Mesendoderm (in vitro differentiated cells): ENCODE measurements at regions not wholly inside any gene's neighbourhood (a gene's known extent, or its start where the extent isn't known, plus 50 kb on each side); places are given as distances from the start of the nearest gene placed in this dataset.
"Not testable (repeated sequence)": the region's sequence is repeated elsewhere in the genome, so short reads cannot be mapped to it uniquely, and the experiment has no call there.

Experiments used
- DNase-seq: peaks from one replicate; pipeline ENCODE4 v3.0.0; 2013
- H2AK5ac ChIP-seq: 2 replicates; pipeline ENCODE4 v1.6.1; 2013; ENCODE audit warnings: low read length, inconsistent platforms
- H2BK120ac ChIP-seq: 2 replicates; pipeline ENCODE4 v1.6.1; 2013; ENCODE audit warnings: low read depth, mild to moderate bottlenecking, low read length, moderate library complexity, mixed read lengths
- H2BK15ac ChIP-seq: replicated peaks from 2 replicates; pipeline ENCODE4 v1.6.1; 2013; ENCODE audit warnings: low read depth, mild to moderate bottlenecking, moderate library complexity
- H2BK5ac ChIP-seq: 2 replicates; pipeline ENCODE4 v1.6.1; 2013; ENCODE audit warnings: low read length, inconsistent platforms
- H3K18ac ChIP-seq: 2 replicates; pipeline ENCODE4 v1.6.1; 2013; ENCODE audit warnings: mild to moderate bottlenecking, low read length, mixed read lengths
- H3K23ac ChIP-seq: one replicate; pipeline ENCODE4 v1.6.1; 2013; ENCODE audit warnings: low read length
- H3K27ac ChIP-seq: 2 replicates; pipeline ENCODE4 v1.5.1; 2013; ENCODE audit warnings: low read depth, mild to moderate bottlenecking, inconsistent platforms, low read length, moderate library complexity
- H3K27me3 ChIP-seq: 2 replicates; pipeline ENCODE4 v1.6.1; 2013; ENCODE audit warnings: low read length, control low read depth, mild to moderate bottlenecking, inconsistent platforms; ENCODE audit not compliant: insufficient read depth, poor library complexity
- H3K36me3 ChIP-seq: 2 replicates; pipeline ENCODE4 v1.6.1; 2013; ENCODE audit warnings: low read length, inconsistent platforms; ENCODE audit not compliant: control insufficient read depth, insufficient read depth
- H3K4ac ChIP-seq: one replicate; pipeline ENCODE4 v1.6.1; 2013; ENCODE audit warnings: low read depth, mild to moderate bottlenecking, low read length, moderate library complexity
- H3K4me1 ChIP-seq: 2 replicates; pipeline ENCODE4 v1.6.1; 2013; ENCODE audit warnings: low read depth, low read length, inconsistent platforms; ENCODE audit not compliant: control insufficient read depth
- H3K4me2 ChIP-seq: 2 replicates; pipeline ENCODE4 v1.6.1; 2013; ENCODE audit warnings: low read length
- H3K4me3 ChIP-seq: 2 replicates; pipeline ENCODE4 v1.5.1; 2013; ENCODE audit warnings: mild to moderate bottlenecking, low read length
- H3K56ac ChIP-seq: one replicate; pipeline ENCODE4 v1.6.1; 2013; ENCODE audit warnings: low read length
- H3K79me1 ChIP-seq: 2 replicates; pipeline ENCODE4 v1.6.1; 2013; ENCODE audit warnings: low read length, inconsistent platforms
- H3K79me2 ChIP-seq: 2 replicates; pipeline ENCODE4 v1.6.1; 2013; ENCODE audit warnings: mild to moderate bottlenecking, low read length; ENCODE audit not compliant: control insufficient read depth, insufficient read depth
- H3K9ac ChIP-seq: 2 replicates; pipeline ENCODE4 v1.6.1; 2013; ENCODE audit warnings: low read length, inconsistent platforms
- H4K5ac ChIP-seq: one replicate; pipeline ENCODE4 v1.6.1; 2013; ENCODE audit warnings: low read length
- H4K8ac ChIP-seq: one replicate; pipeline ENCODE4 v1.6.1; 2013; ENCODE audit warnings: low read depth, mild to moderate bottlenecking, control low read depth, low read length, moderate library complexity
- WGBS: extraction: QIAGEN DNeasy Blood & Tissue Kit; methylation state at CpG from one replicate; pipeline ENCODE4 v1.1.7; 2013; ENCODE audit warnings: low lambda C conversion rate, missing lambda C conversion rate; ENCODE audit not compliant: insufficient coverage; ENCODE audit errors: extremely low coverage; 5-methylcytosine and 5-hydroxymethylcytosine counted together

DNA sequence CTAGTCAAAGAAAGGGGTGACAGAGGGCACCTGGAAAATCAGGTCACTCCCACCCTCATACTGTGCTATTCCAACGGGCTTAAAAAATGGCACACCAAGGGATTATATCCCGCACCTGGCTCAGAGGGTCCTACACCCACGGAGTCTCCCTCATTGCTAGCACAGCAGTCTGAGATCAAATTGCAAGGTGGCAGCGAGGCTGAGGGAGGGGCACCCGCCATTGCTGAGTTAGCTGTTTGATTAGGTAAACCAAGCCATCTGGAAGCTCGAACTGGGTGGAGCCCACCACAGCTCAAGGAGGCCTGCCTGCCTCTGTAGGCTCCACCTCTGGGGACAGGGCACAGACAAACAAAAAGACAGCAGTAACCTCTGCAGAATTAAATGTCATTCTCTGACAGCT lies 907.1 kb downstream of the SORCS1 start:
- H3K4me2 ChIP-seq, H3K27ac ChIP-seq, H3K36me3 ChIP-seq, H3K9ac ChIP-seq, H3K4me3 ChIP-seq, H3K79me2 ChIP-seq, H3K23ac ChIP-seq, H4K5ac ChIP-seq, H3K18ac ChIP-seq, H2BK120ac ChIP-seq, H3K79me1 ChIP-seq, H2BK15ac ChIP-seq, H2AK5ac ChIP-seq, H3K27me3 ChIP-seq, H3K4ac ChIP-seq, H3K56ac ChIP-seq, H3K4me1 ChIP-seq, H2BK5ac ChIP-seq, H4K8ac ChIP-seq, DNase-seq: not testable (repeated sequence)
- WGBS = no CpG with 5 or more reads among the region's 6 CpGs

- Histone ChIP-seq H4K5ac (no peak overlapping the region), H3K23ac (no peak overlapping the region), H2BK120ac (no peak overlapping the region), H3K4me1 (no peaks in the 10 kb centered on the region), H3K4ac (no peak overlapping the region), H3K9ac (no peak overlapping the region), H2BK15ac (no peak overlapping the region), H2BK5ac (no peak overlapping the region), H2AK5ac (no peak overlapping the region), H3K27ac (no peak overlapping the region), H3K79me2 (no peaks in the 10 kb centered on the region), H3K18ac (no peak overlapping the region), H3K27me3 (no peaks in the 10 kb centered on the region), H3K56ac (no peak overlapping the region), H3K4me2 (no peak overlapping the region), H3K79me1 (no peaks in the 10 kb centered on the region), H4K8ac (no peak overlapping the region), H3K4me3 (no peak overlapping the region), H3K36me3 (no peaks in the 10 kb centered on the region)
- DNase-seq = no peak
- WGBS = no CpG with 5 or more reads among the region's 6 CpGs
Measured at GRCh38 chr10:106255111-106255678, 909.3 kb downstream of the SORCS1 start.

DNA sequence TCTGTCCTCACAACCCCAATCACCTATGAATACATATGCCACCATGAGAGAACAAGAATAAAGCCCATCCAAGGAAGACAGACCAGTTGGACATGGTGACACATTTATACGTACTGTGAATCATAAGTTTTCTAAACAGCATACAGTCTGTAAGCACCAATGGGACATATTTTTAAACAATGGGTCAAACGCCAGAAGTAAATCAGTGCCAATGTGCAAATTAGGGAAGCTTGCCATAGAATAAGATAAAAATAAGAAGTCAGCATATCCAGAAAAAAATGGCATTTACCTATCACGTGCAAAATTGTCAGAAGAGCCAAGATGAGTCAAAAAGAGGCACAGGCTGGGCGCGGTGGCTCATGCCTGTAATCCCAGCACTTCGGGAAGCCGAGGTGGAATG lies 910.4 kb downstream of the SORCS1 start:
- DNase-seq = no peak
- no peak overlapping the region for H3K56ac ChIP-seq
- no peak overlapping the region for H3K27ac ChIP-seq
- H3K4me2 ChIP-seq = no peak overlapping the region
- no peaks in the 10 kb centered on the region for H3K27me3 ChIP-seq
- H2BK120ac ChIP-seq = no peak overlapping the region
- H2BK15ac ChIP-seq = no peak overlapping the region
- no peak overlapping the region for H3K9ac ChIP-seq
- H3K18ac ChIP-seq = no peak overlapping the region
- H4K8ac ChIP-seq = no peak overlapping the region
- H3K4me3 ChIP-seq = no peak overlapping the region
- H3K4ac ChIP-seq = no peak overlapping the region
- H3K36me3 ChIP-seq = no peaks in the 10 kb centered on the region
- H2BK5ac ChIP-seq = no peak overlapping the region
- H3K4me1 ChIP-seq = no peaks in the 10 kb centered on the region
- WGBS = no CpG with 5 or more reads among the region's 7 CpGs
- no peaks in the 10 kb centered on the region for H3K79me2 ChIP-seq
- no peaks in the 10 kb centered on the region for H3K79me1 ChIP-seq
- H4K5ac ChIP-seq = no peak overlapping the region
- no peak overlapping the region for H3K23ac ChIP-seq
- no peak overlapping the region for H2AK5ac ChIP-seq

DNA sequence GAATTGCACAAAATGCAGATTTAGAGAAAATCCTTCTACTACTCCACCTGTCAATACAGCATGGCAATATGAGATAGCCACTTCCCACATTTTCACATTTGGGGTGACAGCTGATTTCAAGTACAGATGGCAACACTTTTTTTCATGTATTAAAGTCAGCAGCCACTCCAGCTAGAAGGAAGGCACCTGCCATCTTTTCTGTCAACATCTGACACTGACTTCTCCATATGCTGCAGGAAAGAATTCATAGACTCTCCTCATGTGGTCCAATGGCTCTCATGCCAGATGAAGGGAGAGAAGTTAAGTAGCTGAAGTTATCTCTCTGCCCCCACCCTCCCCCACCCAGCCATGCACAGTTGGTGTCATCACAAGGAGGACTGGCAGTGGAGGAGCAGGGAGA lies 912.0 kb downstream of the SORCS1 start:
- H3K4me2 ChIP-seq = no peak overlapping the region
- no peak overlapping the region for H4K5ac ChIP-seq
- no peaks in the 10 kb centered on the region for H3K36me3 ChIP-seq
- H3K79me2 ChIP-seq = no peaks in the 10 kb centered on the region
- H3K23ac ChIP-seq = no peak overlapping the region
- no peaks in the 10 kb centered on the region for H3K4me1 ChIP-seq
- no peak overlapping the region for H2BK120ac ChIP-seq
- DNase-seq = no peak
- H2AK5ac ChIP-seq = no peak overlapping the region
- H3K4me3 ChIP-seq = no peak overlapping the region
- H2BK5ac ChIP-seq = no peak overlapping the region
- no peaks in the 10 kb centered on the region for H3K79me1 ChIP-seq
- no peak overlapping the region for H4K8ac ChIP-seq
- no peak overlapping the region for H3K18ac ChIP-seq
- no peak overlapping the region for H3K56ac ChIP-seq
- no peaks in the 10 kb centered on the region for H3K27me3 ChIP-seq
- H2BK15ac ChIP-seq = no peak overlapping the region
- no peak overlapping the region for H3K27ac ChIP-seq
- H3K4ac ChIP-seq = no peak overlapping the region
- H3K9ac ChIP-seq = no peak overlapping the region

- Histone ChIP-seq H2BK120ac (no peak overlapping the region), H4K5ac (no peak overlapping the region), H3K27me3 (no peaks in the 10 kb centered on the region), H2BK5ac (no peak overlapping the region), H2BK15ac (no peak overlapping the region), H3K27ac (no peak overlapping the region), H3K36me3 (no peaks in the 10 kb centered on the region), H3K4me3 (no peak overlapping the region), H3K79me2 (no peaks in the 10 kb centered on the region), H3K9ac (no peak overlapping the region), H3K56ac (no peak overlapping the region), H3K23ac (no peak overlapping the region), H3K4me1 (no peaks in the 10 kb centered on the region), H3K18ac (no peak overlapping the region), H2AK5ac (no peak overlapping the region), H4K8ac (no peak overlapping the region), H3K4ac (no peak overlapping the region), H3K79me1 (no peaks in the 10 kb centered on the region), H3K4me2 (no peak overlapping the region)
- WGBS = no CpG with 5 or more reads among the region's 1 CpG
- DNase-seq = no peak
Measured at GRCh38 chr10:106251573-106251972, 912.9 kb downstream of the SORCS1 start.

- Histone ChIP-seq H3K18ac (no peak overlapping the region), H2BK5ac (no peak overlapping the region), H3K79me1 (no peaks in the 10 kb centered on the region), H3K56ac (no peak overlapping the region), H3K4ac (no peak overlapping the region), H3K36me3 (no peaks in the 10 kb centered on the region), H3K27me3 (no peaks in the 10 kb centered on the region), H2BK120ac (no peak overlapping the region), H3K27ac (no peak overlapping the region), H3K4me1 (no peaks in the 10 kb centered on the region), H4K8ac (no peak overlapping the region), H3K4me3 (no peak overlapping the region), H3K9ac (no peak overlapping the region), H3K23ac (no peak overlapping the region), H4K5ac (no peak overlapping the region), H2AK5ac (no peak overlapping the region), H3K4me2 (no peak overlapping the region), H2BK15ac (no peak overlapping the region), H3K79me2 (no peaks in the 10 kb centered on the region)
- peak; percentile 8 for DNase-seq
- WGBS = no CpG with 5 or more reads among the region's 7 CpGs
Measured at GRCh38 chr10:106242301-106242700, 922.2 kb downstream of the SORCS1 start.
